ENCODE measurements at regions not wholly inside any gene's neighbourhood (a gene's known extent, or its start where the extent isn't known, plus 50 kb on each side); places are given as distances from the start of the nearest gene placed in this dataset.
"Not testable (repeated sequence)": the region's sequence is repeated elsewhere in the genome, so short reads cannot be mapped to it uniquely, and the experiment has no call there.

- Histone ChIP-seq H3K36me3 (ENCODE audit: control insufficient read depth in 2 of 2, extremely low read depth in 1 of 2, insufficient read depth in 1 of 2, low read length in 1 of 2) (no peaks in the 10 kb centered on the region), H3K27ac (ENCODE audit: low read length) (no peak overlapping the region), H3K4me1 (ENCODE audit: control insufficient read depth in 1 of 2, extremely low read depth in 1 of 2, insufficient read depth in 2 of 2, low read length in 2 of 2) (peaks cover 0 to 11% of the 10 kb centered on the region in 2 experiments), H3K9me3 (no peaks in the 10 kb centered on the region), H3K4me3 (ENCODE audit: control insufficient read depth in 1 of 2, extremely low read depth in 1 of 2, low read length in 1 of 2) (no peak overlapping the region), H3K27me3 (replicated peaks in 1 of 2; ENCODE audit: control insufficient read depth in 2 of 2, extremely low read depth in 1 of 2, insufficient read depth in 2 of 2, low read length in 1 of 2) (peaks cover 0 to 5% of the 10 kb centered on the region in 2 experiments)
- no peaks in the 10 kb centered on the region for H3K36me3 Mint-ChIP-seq
- no peaks in the 10 kb centered on the region for H3K9me3 Mint-ChIP-seq
- peaks cover 2 to 4% of the 10 kb centered on the region in 2 donors for H3K27me3 Mint-ChIP-seq
- ATAC-seq (replicated peaks in 1 of 4) (peak; percentile 35 to 70 (median 64)), DNase-seq (peak in 32 of 35 experiments; percentile 12 to 69 (median 43))
- H3K4me3 Mint-ChIP-seq: no peak overlapping the region
- peaks cover 11 to 16% (median 14%) of the 10 kb centered on the region in 3 donors for H3K4me1 Mint-ChIP-seq
- no peak overlapping the region for H3K27ac Mint-ChIP-seq
- POLR2A ChIA-PET: interaction anchor here in 1 of 2 donors (0.6 kb wide), 1 partner anchor 509 kb away, joined by 3 read pairs; no protein-coding TSS in a partner anchor
- CTCF ChIA-PET: interaction anchor here (0.6 to 4.4 kb wide), 14 partner anchors 58 to 562 kb away, joined by 3 to 22 read pairs (median 4); no protein-coding TSS in a partner anchor
- 72% methylated on average over 22 of the region's 40 CpGs for WGBS (ENCODE audit: insufficient coverage)
Observed at GRCh38 chr2:42974721-42975717, 182.6 kb upstream of the HAAO start.

- DNase-seq: no peak
- peaks cover 0 to 11% of the 10 kb centered on the region in 2 experiments for H3K4me1 ChIP-seq (ENCODE audit: control insufficient read depth in 1 of 2, extremely low read depth in 1 of 2, insufficient read depth in 2 of 2, low read length in 2 of 2)
- Mint-ChIP-seq H3K4me1 (peaks cover 11 to 16% (median 14%) of the 10 kb centered on the region in 3 donors), H3K27ac (no peak overlapping the region), H3K9me3 (no peaks in the 10 kb centered on the region), H3K27me3 (peaks cover 2 to 4% of the 10 kb centered on the region in 2 donors), H3K4me3 (no peak overlapping the region), H3K36me3 (no peaks in the 10 kb centered on the region)
- ATAC-seq (replicated peaks in 1 of 4): no peak
- no peak overlapping the region for H3K4me3 ChIP-seq (ENCODE audit: control insufficient read depth in 1 of 2, extremely low read depth in 1 of 2, low read length in 1 of 2)
- no peak overlapping the region for H3K27ac ChIP-seq (ENCODE audit: low read length)
- H3K27me3 ChIP-seq (replicated peaks in 1 of 2; ENCODE audit: control insufficient read depth in 2 of 2, extremely low read depth in 1 of 2, insufficient read depth in 2 of 2, low read length in 1 of 2): peaks cover 0 to 5% of the 10 kb centered on the region in 2 experiments
- POLR2A ChIA-PET: interaction anchor here in 1 of 2 donors (0.7 kb wide), 1 partner anchor 12 kb away, joined by 8 read pairs; no protein-coding TSS in a partner anchor
- H3K36me3 ChIP-seq (ENCODE audit: control insufficient read depth in 2 of 2, extremely low read depth in 1 of 2, insufficient read depth in 1 of 2, low read length in 1 of 2): no peaks in the 10 kb centered on the region
- WGBS (ENCODE audit: insufficient coverage): 88% methylated on average over 2 of the region's 2 CpGs
- no peaks in the 10 kb centered on the region for H3K9me3 ChIP-seq
- CTCF ChIA-PET: interaction anchor here (0.5 to 4.4 kb wide), 9 partner anchors 58 to 511 kb away, joined by 3 to 22 read pairs (median 4); no protein-coding TSS in a partner anchor
Observed at GRCh38 chr2:42974169-42974720, 181.9 kb upstream of the HAAO start.

GRCh38 chr2:42973726-42974125 lies 181.3 kb upstream of the HAAO start:
- H3K27ac Mint-ChIP-seq: no peak overlapping the region
- H3K27me3 Mint-ChIP-seq: peaks cover 2 to 4% of the 10 kb centered on the region in 2 donors
- DNase-seq (no peak), ATAC-seq (replicated peaks in 1 of 4) (no peak)
- H3K36me3 Mint-ChIP-seq: no peaks in the 10 kb centered on the region
- 88% methylated on average over 1 of the region's 3 CpGs for WGBS (ENCODE audit: insufficient coverage)
- Histone ChIP-seq H3K4me1 (ENCODE audit: control insufficient read depth in 1 of 2, extremely low read depth in 1 of 2, insufficient read depth in 2 of 2, low read length in 2 of 2) (peaks cover 0 to 11% of the 10 kb centered on the region in 2 experiments), H3K36me3 (ENCODE audit: control insufficient read depth in 2 of 2, extremely low read depth in 1 of 2, insufficient read depth in 1 of 2, low read length in 1 of 2) (no peaks in the 10 kb centered on the region), H3K9me3 (no peaks in the 10 kb centered on the region), H3K27me3 (replicated peaks in 1 of 2; ENCODE audit: control insufficient read depth in 2 of 2, extremely low read depth in 1 of 2, insufficient read depth in 2 of 2, low read length in 1 of 2) (peaks cover 0 to 5% of the 10 kb centered on the region in 2 experiments), H3K4me3 (ENCODE audit: control insufficient read depth in 1 of 2, extremely low read depth in 1 of 2, low read length in 1 of 2) (no peak overlapping the region), H3K27ac (ENCODE audit: low read length) (no peak overlapping the region)
- peaks cover 11 to 16% (median 14%) of the 10 kb centered on the region in 3 donors for H3K4me1 Mint-ChIP-seq
- ChIA-PET CTCF (interaction anchor here (0.5 to 4.4 kb wide), 8 partner anchors 59 to 974 kb away, joined by 3 to 22 read pairs (median 4); no protein-coding TSS in a partner anchor), POLR2A (interaction anchor here in 1 of 2 donors (0.7 kb wide), 2 partner anchors 13 to 246 kb away, joined by 7 to 8 read pairs; no protein-coding TSS in a partner anchor)
- no peak overlapping the region for H3K4me3 Mint-ChIP-seq
- no peaks in the 10 kb centered on the region for H3K9me3 Mint-ChIP-seq

- WGBS (ENCODE audit: insufficient coverage): 73% methylated on average over 3 of the region's 11 CpGs
- H3K27ac Mint-ChIP-seq; H3K9me3 ChIP-seq; H3K4me3 ChIP-seq (ENCODE audit: control insufficient read depth in 1 of 2, extremely low read depth in 1 of 2, low read length in 1 of 2); ATAC-seq (replicated peaks in 1 of 4); H3K27me3 ChIP-seq (replicated peaks in 1 of 2; ENCODE audit: control insufficient read depth in 2 of 2, extremely low read depth in 1 of 2, insufficient read depth in 2 of 2, low read length in 1 of 2); H3K9me3 Mint-ChIP-seq; DNase-seq; H3K27me3 Mint-ChIP-seq; H3K27ac ChIP-seq (ENCODE audit: low read length); H3K36me3 ChIP-seq (ENCODE audit: control insufficient read depth in 2 of 2, extremely low read depth in 1 of 2, insufficient read depth in 1 of 2, low read length in 1 of 2); H3K36me3 Mint-ChIP-seq; H3K4me3 Mint-ChIP-seq: not testable (repeated sequence)
- ChIA-PET CTCF (interaction anchor here (0.6 to 4.4 kb wide), 6 partner anchors 256 to 974 kb away, joined by 3 to 22 read pairs (median 4); no protein-coding TSS in a partner anchor), POLR2A (interaction anchor here in 1 of 2 donors (0.7 kb wide), 1 partner anchor 247 kb away, joined by 7 read pairs; no protein-coding TSS in a partner anchor)
- peaks cover 11 to 16% (median 14%) of the 10 kb centered on the region in 3 donors for H3K4me1 Mint-ChIP-seq
- H3K4me1 ChIP-seq (ENCODE audit: control insufficient read depth in 1 of 2, extremely low read depth in 1 of 2, insufficient read depth in 2 of 2, low read length in 2 of 2): peaks cover 0 to 11% of the 10 kb centered on the region in 2 experiments
Observed at GRCh38 chr2:42972933-42973516, 180.6 kb upstream of the HAAO start.

GRCh38 chr2:42971947-42972736 lies 179.8 kb upstream of the HAAO start:
- H3K4me3 Mint-ChIP-seq: no peak overlapping the region
- H3K36me3 Mint-ChIP-seq: no peaks in the 10 kb centered on the region
- no peak overlapping the region for H3K27ac ChIP-seq (ENCODE audit: low read length)
- no peaks in the 10 kb centered on the region for H3K9me3 ChIP-seq
- no CpG with 5 or more reads among the region's 7 CpGs for WGBS (ENCODE audit: insufficient coverage)
- H3K4me1 ChIP-seq (ENCODE audit: control insufficient read depth in 1 of 2, extremely low read depth in 1 of 2, insufficient read depth in 2 of 2, low read length in 2 of 2): peaks cover 0 to 9% of the 10 kb centered on the region in 2 experiments
- no peak overlapping the region for H3K4me3 ChIP-seq (ENCODE audit: control insufficient read depth in 1 of 2, extremely low read depth in 1 of 2, low read length in 1 of 2)
- DNase-seq (no peak), ATAC-seq (replicated peaks in 1 of 4) (no peak)
- H3K27me3 ChIP-seq (replicated peaks in 1 of 2; ENCODE audit: control insufficient read depth in 2 of 2, extremely low read depth in 1 of 2, insufficient read depth in 2 of 2, low read length in 1 of 2): peaks cover 0 to 5% of the 10 kb centered on the region in 2 experiments
- H3K36me3 ChIP-seq (ENCODE audit: control insufficient read depth in 2 of 2, extremely low read depth in 1 of 2, insufficient read depth in 1 of 2, low read length in 1 of 2): no peaks in the 10 kb centered on the region
- peaks cover 4 to 10% (median 9%) of the 10 kb centered on the region in 3 donors for H3K4me1 Mint-ChIP-seq
- H3K27me3 Mint-ChIP-seq: peaks cover 2 to 4% of the 10 kb centered on the region in 2 donors
- CTCF ChIA-PET: no interaction called here
- no peaks in the 10 kb centered on the region for H3K9me3 Mint-ChIP-seq
- H3K27ac Mint-ChIP-seq: peak overlapping the region in 1 of 2 donors; percentile 28
- POLR2A ChIA-PET: interaction anchor here (0.6 to 0.7 kb wide), 2 partner anchors 433 to 1367 kb away, joined by 3 to 5 read pairs; no protein-coding TSS in a partner anchor

Measured in T-cell (primary cell).